ENCODE measurements at regions not wholly inside any gene's neighbourhood (a gene's known extent, or its start where the extent isn't known, plus 50 kb on each side); places are given as distances from the start of the nearest gene placed in this dataset.

DNA sequence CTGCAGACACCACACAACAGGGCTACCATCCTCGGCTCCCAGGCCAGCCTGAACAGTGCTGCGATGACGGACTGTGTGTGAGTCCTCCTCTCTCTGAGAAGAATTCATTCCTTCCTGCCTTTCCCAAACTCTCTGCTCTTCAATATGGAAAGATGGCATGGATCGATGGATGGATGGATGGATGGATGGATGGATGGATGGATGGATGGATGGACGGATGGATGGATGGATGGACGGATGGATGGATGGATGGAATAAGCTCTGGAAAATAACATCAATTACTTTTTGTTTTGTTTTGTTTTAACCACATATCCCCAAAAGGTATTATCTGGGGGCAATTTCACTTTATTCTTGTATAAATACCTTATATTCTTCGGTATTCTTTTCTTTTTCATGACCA is 151.9 kb downstream of the AKR1D1 start:
- no peaks in the 10 kb centered on the region for H3K36me3 ChIP-seq
- intact Hi-C loops (cut with DNase I), result no loop called here
- H3K27ac ChIP-seq, result no peak overlapping the region
- H3K4me1 ChIP-seq, result no peaks in the 10 kb centered on the region
- no peaks in the 10 kb centered on the region for H3K9me3 ChIP-seq
- WGBS, 2 donors, result 87 to 95% methylated on average over 7 of the region's 7 CpGs
- H3K4me3 ChIP-seq (replicated peaks in 1 of 3), result no peak overlapping the region
- H3K27me3 ChIP-seq, result no peaks in the 10 kb centered on the region
- no peak for DNase-seq
- TF ChIP-seq POLR2A (IDR thresholded peaks at IDR 0.05), result no peak
- TF ChIP-seq, protein P1, sequence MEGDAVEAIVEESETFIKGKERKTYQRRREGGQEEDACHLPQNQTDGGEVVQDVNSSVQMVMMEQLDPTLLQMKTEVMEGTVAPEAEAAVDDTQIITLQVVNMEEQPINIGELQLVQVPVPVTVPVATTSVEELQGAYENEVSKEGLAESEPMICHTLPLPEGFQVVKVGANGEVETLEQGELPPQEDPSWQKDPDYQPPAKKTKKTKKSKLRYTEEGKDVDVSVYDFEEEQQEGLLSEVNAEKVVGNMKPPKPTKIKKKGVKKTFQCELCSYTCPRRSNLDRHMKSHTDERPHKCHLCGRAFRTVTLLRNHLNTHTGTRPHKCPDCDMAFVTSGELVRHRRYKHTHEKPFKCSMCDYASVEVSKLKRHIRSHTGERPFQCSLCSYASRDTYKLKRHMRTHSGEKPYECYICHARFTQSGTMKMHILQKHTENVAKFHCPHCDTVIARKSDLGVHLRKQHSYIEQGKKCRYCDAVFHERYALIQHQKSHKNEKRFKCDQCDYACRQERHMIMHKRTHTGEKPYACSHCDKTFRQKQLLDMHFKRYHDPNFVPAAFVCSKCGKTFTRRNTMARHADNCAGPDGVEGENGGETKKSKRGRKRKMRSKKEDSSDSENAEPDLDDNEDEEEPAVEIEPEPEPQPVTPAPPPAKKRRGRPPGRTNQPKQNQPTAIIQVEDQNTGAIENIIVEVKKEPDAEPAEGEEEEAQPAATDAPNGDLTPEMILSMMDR (IDR thresholded peaks at IDR 0.05), result no peak

DNA sequence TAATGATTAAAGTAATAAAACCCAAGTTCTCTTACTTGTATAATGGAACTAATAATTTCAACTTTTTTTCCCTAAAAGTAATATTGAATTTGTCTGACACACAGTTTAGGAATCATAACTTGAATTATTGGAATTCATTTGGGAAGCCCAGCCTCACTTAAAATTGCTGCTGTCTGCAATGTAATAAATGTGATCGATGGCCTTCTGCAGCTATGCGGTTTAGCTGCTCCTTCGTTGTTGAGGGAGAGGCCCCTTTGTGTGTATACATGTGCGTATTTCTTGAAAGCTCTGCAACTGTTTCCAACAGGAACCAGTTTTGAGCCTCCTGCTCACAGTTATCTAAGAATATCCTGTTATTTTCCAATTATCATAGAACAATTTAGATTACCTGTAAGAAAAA is 152.5 kb downstream of the AKR1D1 start:
- intact Hi-C loops (cut with DNase I), result no loop called here
- DNase-seq, result no peak
- H3K27me3 ChIP-seq, result no peaks in the 10 kb centered on the region
- no peak overlapping the region for H3K27ac ChIP-seq
- WGBS, 2 donors, result 76 to 84% methylated on average over 4 of the region's 4 CpGs
- H3K9me3 ChIP-seq, result no peaks in the 10 kb centered on the region
- TF ChIP-seq, protein P1 (IDR thresholded peaks at IDR 0.05), result no peak
- TF ChIP-seq POLR2A (IDR thresholded peaks at IDR 0.05), result no peak
- H3K36me3 ChIP-seq, result no peaks in the 10 kb centered on the region
- H3K4me1 ChIP-seq, result no peaks in the 10 kb centered on the region
- no peak overlapping the region for H3K4me3 ChIP-seq (replicated peaks in 1 of 3)

DNA sequence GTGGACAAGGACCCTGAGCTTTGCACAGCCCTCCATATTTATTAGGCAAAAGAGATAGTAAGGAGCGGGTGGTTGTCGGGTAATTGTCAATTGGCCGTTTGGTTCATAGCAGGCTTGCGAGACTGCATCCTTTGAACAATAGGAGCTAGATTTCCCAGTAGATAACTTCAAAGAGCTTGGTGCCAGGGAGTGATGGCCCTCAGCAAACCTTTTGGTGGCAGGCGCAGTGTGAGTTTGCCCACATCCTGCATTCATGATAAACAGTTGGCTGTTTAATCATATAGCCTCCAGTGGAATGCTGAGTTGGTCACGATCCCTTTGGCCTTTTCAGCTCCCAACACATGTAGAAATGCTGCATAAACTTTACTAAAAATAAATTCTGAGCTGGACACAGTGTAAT is 156.9 kb downstream of the AKR1D1 start:
- intact Hi-C loops (cut with DNase I), result no loop called here

DNA sequence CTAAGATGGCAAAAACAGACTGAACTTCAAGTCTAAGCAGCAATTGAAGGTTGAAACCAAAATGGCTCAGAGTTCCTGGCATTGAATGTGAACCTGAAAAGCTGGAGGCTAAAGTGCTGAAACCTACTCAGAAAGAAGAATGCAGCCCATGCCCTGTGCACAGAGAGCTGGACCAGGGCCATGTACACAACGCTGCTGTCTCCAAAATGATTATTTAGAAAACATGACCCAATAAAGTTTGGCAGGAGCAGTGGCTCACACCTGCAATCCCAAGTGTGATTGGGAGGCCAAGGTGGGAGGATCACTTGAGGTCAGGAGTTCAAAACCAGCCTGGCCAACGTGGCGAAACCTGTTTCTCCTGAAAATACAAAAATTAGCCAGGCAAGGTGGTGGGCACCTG is 158.9 kb downstream of the AKR1D1 start:
- Histone ChIP-seq H3K27me3 (no peaks in the 10 kb centered on the region), H3K4me1 (no peaks in the 10 kb centered on the region), H3K4me3 (replicated peaks in 1 of 3) (no peak overlapping the region), H3K9me3 (no peaks in the 10 kb centered on the region), H3K27ac (no peak overlapping the region), H3K36me3 (no peaks in the 10 kb centered on the region)
- WGBS, 2 donors, result 79 to 94% methylated on average over 3 of the region's 3 CpGs
- no peak for DNase-seq
- TF ChIP-seq, protein P1 (IDR thresholded peaks at IDR 0.05), result no peak
- TF ChIP-seq POLR2A (IDR thresholded peaks at IDR 0.05), result no peak
- intact Hi-C loops (cut with DNase I), result no loop called here

More for the DNA sequence above, 156.9 kb downstream of the AKR1D1 start:
- no peaks in the 10 kb centered on the region for H3K9me3 ChIP-seq
- H3K4me1 ChIP-seq, result no peaks in the 10 kb centered on the region
- H3K27ac ChIP-seq, result no peak overlapping the region
- no peak overlapping the region for H3K4me3 ChIP-seq (replicated peaks in 1 of 3)
- no peaks in the 10 kb centered on the region for H3K27me3 ChIP-seq
- DNase-seq, result no peak
- 86 to 92% methylated on average over 6 of the region's 6 CpGs for WGBS, 2 donors
- TF ChIP-seq POLR2A (IDR thresholded peaks at IDR 0.05), result no peak
- TF ChIP-seq, protein P1 (IDR thresholded peaks at IDR 0.05), result no peak
- no peaks in the 10 kb centered on the region for H3K36me3 ChIP-seq

DNA sequence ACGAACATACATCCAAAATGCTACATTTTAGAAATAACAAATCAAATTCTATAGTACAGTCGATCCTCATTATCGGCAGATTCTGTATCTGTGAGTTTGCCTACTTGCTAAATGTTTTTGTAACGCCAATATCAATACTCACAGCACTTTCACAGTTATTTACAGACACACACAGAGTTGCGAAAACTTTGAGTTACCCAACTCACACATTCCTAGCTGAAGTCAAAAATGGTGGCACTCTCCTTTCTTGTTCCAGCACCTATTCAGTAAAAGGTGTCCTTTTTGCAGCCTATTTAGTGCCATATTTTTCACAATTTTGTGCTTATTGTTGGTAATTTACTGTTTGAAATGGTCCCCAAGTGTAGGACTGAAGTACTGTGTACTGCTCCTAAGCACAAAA is 161.7 kb downstream of the AKR1D1 start:
- no peaks in the 10 kb centered on the region for H3K9me3 ChIP-seq
- DNase-seq, result no peak
- H3K27ac ChIP-seq, result no peak overlapping the region
- no peaks in the 10 kb centered on the region for H3K36me3 ChIP-seq
- no peaks in the 10 kb centered on the region for H3K27me3 ChIP-seq
- intact Hi-C loops (cut with DNase I), result no loop called here
- WGBS, 2 donors, result 88 to 91% methylated on average over 5 of the region's 5 CpGs
- H3K4me1 ChIP-seq, result no peaks in the 10 kb centered on the region
- no peak for TF ChIP-seq POLR2A (IDR thresholded peaks at IDR 0.05)
- H3K4me3 ChIP-seq (replicated peaks in 1 of 3), result no peak overlapping the region
